ENCODE measurements at regions not wholly inside any gene's neighbourhood (a gene's known extent, or its start where the extent isn't known, plus 50 kb on each side); places are given as distances from the start of the nearest gene placed in this dataset.

- ATAC-seq, result no peak
- no peak for DNase-seq
Observed at GRCh38 chr5:178808886-178809285, 50.9 kb upstream of the ZNF354B start.

- no peak for DNase-seq
- no peak for ATAC-seq
Observed at GRCh38 chr5:178801021-178801420, 58.7 kb upstream of the ZNF354B start.

GRCh38 chr5:178797546-178798440 lies 62.0 kb upstream of the ZNF354B start:
- DNase-seq, result no peak
- no peak for ATAC-seq

- DNase-seq, result no peak
- ATAC-seq, result peak; percentile 17
Observed at GRCh38 chr5:178797101-178797521, 62.6 kb upstream of the ZNF354B start.

- DNase-seq (no peak), ATAC-seq (no peak)
Observed at GRCh38 chr5:178796165-178796945, 63.4 kb upstream of the ZNF354B start.

- no peak for DNase-seq
- ATAC-seq, result no peak
Observed at GRCh38 chr5:178794433-178794832, 64.0 kb upstream of the ZNF354A start.

GRCh38 chr5:178793696-178794095 lies 63.2 kb upstream of the ZNF354A start:
- DNase-seq, result no peak
- ATAC-seq, result no peak

- ATAC-seq (no peak), DNase-seq (peak; percentile 30)
Observed at GRCh38 chr5:178793151-178793550, 62.7 kb upstream of the ZNF354A start.

- no peak for ATAC-seq
- no peak for DNase-seq
Observed at GRCh38 chr5:178791976-178792375, 61.5 kb upstream of the ZNF354A start.

- ATAC-seq (no peak), DNase-seq (no peak)
Observed at GRCh38 chr5:178790371-178790770, 59.9 kb upstream of the ZNF354A start.

GRCh38 chr5:178788381-178789085 lies 58.1 kb upstream of the ZNF354A start:
- no peak for DNase-seq
- no peak for ATAC-seq

- DNase-seq, result no peak
- no peak for ATAC-seq
Observed at GRCh38 chr5:178787889-178788288, 57.4 kb upstream of the ZNF354A start.

- ATAC-seq (no peak), DNase-seq (no peak)
Observed at GRCh38 chr5:178786859-178787499, 56.5 kb upstream of the ZNF354A start.

- no peak for DNase-seq
- no peak for ATAC-seq
Observed at GRCh38 chr5:178786417-178786816, 56.0 kb upstream of the ZNF354A start.

- DNase-seq (no peak), ATAC-seq (no peak)
Observed at GRCh38 chr5:178785999-178786398, 55.5 kb upstream of the ZNF354A start.

GRCh38 chr5:178784391-178784790 lies 53.9 kb upstream of the ZNF354A start:
- DNase-seq (no peak), ATAC-seq (no peak)

- DNase-seq, result no peak
- no peak for ATAC-seq
Observed at GRCh38 chr5:178781936-178782335, 51.5 kb upstream of the ZNF354A start.

GRCh38 chr5:178780581-178781498 lies 50.4 kb upstream of the ZNF354A start:
- no peak for DNase-seq
- no peak for ATAC-seq
